H1 (cell line): ENCODE measurements at regions not wholly inside any gene's neighbourhood (a gene's known extent, or its start where the extent isn't known, plus 50 kb on each side); places are given as distances from the start of the nearest gene placed in this dataset.

Source experiments
- CTCF ChIA-PET: fragments of 300-600 bp; sonication (Branson Sonifier 250); formaldehyde crosslinking; loops from one replicate; lab custom pipeline; 2021; ENCODE audit not compliant: partially characterized antibody; lab: Charles Lee
- POLR2A ChIA-PET: fragments of 300-600 bp; sonication (Branson Sonifier 250); formaldehyde crosslinking; loops from one replicate; lab custom pipeline; 2021; ENCODE audit warnings: inconsistent platforms; ENCODE audit not compliant: partially characterized antibody; lab: Charles Lee
- DNase-seq, 2 experiments: peaks; one replicate each; pipeline versions ENCODE4 v3.0.0 to v3.0.0-alpha.2; 2010 to 2022; ENCODE audit warnings: low spot score in 2 of 2, low read depth in 1 of 2, mixed read lengths in 1 of 2
- FAIRE-seq: peaks from 2 replicates; lab custom pipeline; 2011; peaks lifted over from hg19 to GRCh38; lab: Jason Lieb, UNC
- H2AFZ ChIP-seq: 2 replicates; pipeline ENCODE4 v1.8.1; 2012; ENCODE audit warnings: low read length, inconsistent platforms
- H2AK5ac ChIP-seq: 2 replicates; pipeline ENCODE4 v1.6.1; 2013; ENCODE audit warnings: low read depth, low read length
- H2BK120ac ChIP-seq: replicated peaks from 2 replicates; pipeline ENCODE3; 2013; ENCODE audit warnings: low read depth, low read length, inconsistent platforms
- H2BK12ac ChIP-seq: 2 replicates; pipeline ENCODE4 v1.6.1; 2013; ENCODE audit warnings: low read depth, low read length
- H2BK15ac ChIP-seq: 2 replicates; pipeline ENCODE4 v1.6.1; 2013; ENCODE audit warnings: low read length
- H2BK20ac ChIP-seq: 2 replicates; pipeline ENCODE4 v1.6.1; 2013; ENCODE audit warnings: low read length
- H2BK5ac ChIP-seq: 2 replicates; pipeline ENCODE4 v1.6.1; 2013; ENCODE audit warnings: low read depth, low read length
- H3K14ac ChIP-seq: 2 replicates; pipeline ENCODE4 v1.6.1; 2013; ENCODE audit warnings: inconsistent platforms; ENCODE audit not compliant: insufficient read length
- H3K18ac ChIP-seq: 2 replicates; pipeline ENCODE4 v1.6.1; 2013; ENCODE audit warnings: low read length; ENCODE audit errors: extremely low read depth
- H3K23ac ChIP-seq: 2 replicates; pipeline ENCODE4 v1.6.1; 2013; ENCODE audit warnings: inconsistent platforms; ENCODE audit not compliant: insufficient read length
- H3K23me2 ChIP-seq: 2 replicates; pipeline ENCODE4 v1.6.1; 2013; ENCODE audit warnings: low read depth, low read length
- H3K27ac ChIP-seq: 2 replicates; pipeline ENCODE4 v1.6.1; 2011; ENCODE audit warnings: low read depth, low read length, inconsistent platforms
- H3K27me3 ChIP-seq, 4 experiments: replicated peaks in 1 of 4; 1 replicate in 1 of 4; 2 replicates in 3 of 4; pipeline versions ENCODE4 v1.6.1 to v1.8.1; 2011 to 2013; ENCODE audit warnings: low read length in 3 of 4, mild to moderate bottlenecking in 3 of 4, inconsistent platforms in 2 of 4, mixed read lengths in 2 of 4, moderate library complexity in 1 of 4; ENCODE audit not compliant: control insufficient read depth in 3 of 4, insufficient read depth in 3 of 4; ENCODE audit errors: extremely low read depth in 1 of 4
- H3K36me3 ChIP-seq, 4 experiments: 2 replicates each; pipeline versions ENCODE4 v1.6.1 to v1.8.1; 2011 to 2013; ENCODE audit warnings: mild to moderate bottlenecking in 4 of 4, low read length in 3 of 4, moderate library complexity in 2 of 4, control low read depth in 1 of 4, inconsistent platforms in 1 of 4; ENCODE audit not compliant: insufficient read depth in 4 of 4, control insufficient read depth in 2 of 4
- H3K4ac ChIP-seq: replicated peaks from 2 replicates; pipeline ENCODE3; 2013; ENCODE audit warnings: low read length, low read depth, mixed read lengths, inconsistent platforms; ENCODE audit not compliant: insufficient read length
- H3K4me1 ChIP-seq, 4 experiments: replicated peaks in 1 of 4; 1 replicate in 1 of 4; 2 replicates in 3 of 4; pipeline versions ENCODE4 v1.6.1 to v1.8.1; 2011 to 2013; ENCODE audit warnings: low read length in 3 of 4, inconsistent platforms in 2 of 4, mixed read lengths in 1 of 4; ENCODE audit not compliant: insufficient read depth in 4 of 4, control insufficient read depth in 3 of 4
- H3K4me2 ChIP-seq, 2 experiments: 2 replicates each; pipeline versions ENCODE4 v1.6.1 to v1.8.1; 2011 to 2013; ENCODE audit warnings: low read depth in 2 of 2, low read length in 2 of 2, control low read depth in 1 of 2, inconsistent platforms in 1 of 2, mild to moderate bottlenecking in 1 of 2; ENCODE audit not compliant: insufficient read depth in 1 of 2
- H3K4me3 ChIP-seq, 4 experiments: fragments of 200-600, 300-600 bp in 1 of 4; sonication (generic), shearing (Covaris generic), sonication (Bioruptor Twin) in 1 of 4; 2 replicates each; pipeline versions ENCODE4 v1.5.1 to v1.8.1; 2011 to 2016; ENCODE audit warnings: low read length in 4 of 4, low read depth in 3 of 4, control low read depth in 2 of 4, inconsistent platforms in 2 of 4, mild to moderate bottlenecking in 2 of 4, mixed read lengths in 1 of 4, moderate library complexity in 1 of 4; ENCODE audit not compliant: insufficient read depth in 2 of 4; ENCODE audit errors: extremely low read depth in 1 of 4
- H3K56ac ChIP-seq: replicated peaks from 2 replicates; pipeline ENCODE3; 2013; ENCODE audit warnings: low read depth, mild to moderate bottlenecking, mixed read lengths, low read length, inconsistent platforms; ENCODE audit not compliant: insufficient read length
- H3K79me1 ChIP-seq: 2 replicates; pipeline ENCODE4 v1.6.1; 2013; ENCODE audit warnings: low read depth, low read length, control low read depth
- H3K79me2 ChIP-seq, 2 experiments: 2 replicates each; pipeline versions ENCODE4 v1.6.1 to v1.8.1; 2012 to 2013; ENCODE audit warnings: low read length in 2 of 2, mild to moderate bottlenecking in 2 of 2, inconsistent platforms in 1 of 2; ENCODE audit not compliant: insufficient read depth in 2 of 2, control insufficient read depth in 1 of 2
- H3K9ac ChIP-seq, 4 experiments: replicated peaks in 1 of 4; 1 replicate in 1 of 4; 2 replicates in 3 of 4; pipeline versions ENCODE4 v1.6.1 to v1.8.1; 2011 to 2013; ENCODE audit warnings: low read depth in 3 of 4, low read length in 3 of 4, control low read depth in 2 of 4, mild to moderate bottlenecking in 2 of 4, moderate library complexity in 2 of 4, inconsistent platforms in 1 of 4; ENCODE audit errors: extremely low read depth in 1 of 4
- H3K9me3 ChIP-seq, 2 experiments: 2 replicates each; pipeline versions ENCODE4 v1.6.1 to v1.8.1; 2012 to 2013; ENCODE audit warnings: mild to moderate bottlenecking in 2 of 2, moderate library complexity in 2 of 2, control low read depth in 1 of 2, inconsistent platforms in 1 of 2, low read depth in 1 of 2, low read length in 1 of 2, mixed read lengths in 1 of 2; ENCODE audit not compliant: insufficient read depth in 2 of 2
- H4K20me1 ChIP-seq, 2 experiments: replicated peaks in 1 of 2; 2 replicates each; pipeline versions ENCODE3 to v1.8.1; 2011 to 2013; ENCODE audit warnings: inconsistent platforms in 2 of 2, low read length in 2 of 2, mild to moderate bottlenecking in 1 of 2; ENCODE audit not compliant: insufficient read depth in 2 of 2, control insufficient read depth in 1 of 2
- H4K5ac ChIP-seq: 2 replicates; pipeline ENCODE4 v1.6.1; 2013; ENCODE audit warnings: low read length, low read depth, mixed read lengths, inconsistent platforms; ENCODE audit not compliant: insufficient read length
- H4K8ac ChIP-seq: 2 replicates; pipeline ENCODE4 v1.8.0; 2013; ENCODE audit warnings: mild to moderate bottlenecking, moderate library complexity, low read length, inconsistent platforms; ENCODE audit not compliant: insufficient read depth; ENCODE audit errors: extremely low read depth
- H4K91ac ChIP-seq: replicated peaks from 2 replicates; pipeline ENCODE3; 2013; ENCODE audit warnings: low read length, mixed read lengths, inconsistent platforms; ENCODE audit not compliant: insufficient read length
- GTF2F1 ChIP-seq: IDR thresholded peaks from 2 replicates; pipeline ENCODE4 v1.6.1; 2012; ENCODE audit warnings: low read depth, low read length, improper control_type of control experiment, borderline replicate concordance
- KDM4A ChIP-seq: IDR thresholded peaks from one replicate; pipeline ENCODE4 v1.7.1; 2012; ENCODE audit warnings: low read depth, mild to moderate bottlenecking, moderate library complexity, low read length, inconsistent platforms; ENCODE audit not compliant: severe bottlenecking
- PHF8 ChIP-seq: fragments of 200-600 bp; sonication (generic); conservative IDR thresholded peaks from 2 replicates; pipeline ENCODE4 v1.7.1; 2012; ENCODE audit warnings: low read depth, mild to moderate bottlenecking, inconsistent platforms, low read length, moderate library complexity
- TAF7 ChIP-seq: optimal IDR thresholded peaks from 2 replicates; pipeline ENCODE3; 2011; ENCODE audit warnings: low read depth, mild to moderate bottlenecking, inconsistent platforms, low read length, moderate library complexity, borderline replicate concordance
- WGBS, 2 experiments: shearing (Covaris generic) in 1 of 2; methylation state at CpG; one replicate each; pipeline versions ENCODE4 v1.1.6 to v1.1.7; 2013 to 2015; ENCODE audit warnings: low lambda C conversion rate in 2 of 2, mixed read lengths in 2 of 2, inconsistent platforms in 1 of 2, low coverage in 1 of 2, missing lambda C conversion rate in 1 of 2; ENCODE audit not compliant: insufficient replicate concordance in 2 of 2, insufficient coverage in 1 of 2, insufficient read length in 1 of 2; ENCODE audit errors: extremely low coverage in 1 of 2, missing lambda C conversion rate in 1 of 2; 5-methylcytosine and 5-hydroxymethylcytosine counted together

DNA sequence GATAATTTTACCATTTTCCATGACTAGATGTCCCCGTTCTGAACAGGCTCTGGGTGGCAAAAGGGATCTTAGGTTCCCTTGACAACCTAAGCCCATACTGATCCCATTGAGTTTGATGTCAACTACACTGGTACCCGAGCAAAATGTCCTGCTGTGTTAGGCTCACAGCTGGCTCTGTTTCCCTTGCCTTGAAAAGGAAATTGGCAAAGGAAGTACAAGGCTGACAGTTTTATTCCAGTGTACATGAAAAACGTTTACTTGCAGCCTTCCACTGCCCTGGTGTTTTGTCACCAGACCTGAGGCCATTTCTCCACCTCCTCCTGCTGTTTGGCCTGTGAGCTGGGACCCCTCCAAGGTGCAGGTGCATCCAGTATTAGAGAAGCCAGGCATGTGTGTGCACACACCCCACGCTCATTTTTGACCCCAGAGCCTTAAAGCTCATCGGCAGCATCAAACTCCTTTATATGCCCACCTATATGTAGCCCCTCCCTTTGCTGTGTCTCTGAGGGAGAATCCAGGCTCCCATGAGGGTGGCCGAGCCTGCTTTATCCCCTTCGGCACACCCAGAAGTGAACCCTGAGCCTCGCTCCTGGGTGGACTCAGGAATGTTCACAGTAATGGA, 171.3 kb downstream of the NDUFA10 start:
- Histone ChIP-seq H2BK15ac (no peak overlapping the region), H3K23me2 (no peaks in the 10 kb centered on the region), H3K79me1 (no peaks in the 10 kb centered on the region), H3K14ac (no peak overlapping the region), H3K36me3 (no peaks in the 10 kb centered on the region), H2BK12ac (no peak overlapping the region), H3K79me2 (no peaks in the 10 kb centered on the region), H2BK20ac (no peak overlapping the region), H2BK120ac (no peak overlapping the region), H2AFZ (no peak overlapping the region), H3K4me3 (no peak overlapping the region), H3K23ac (no peak overlapping the region), H4K91ac (no peak overlapping the region), H3K56ac (no peak overlapping the region), H3K27ac (no peak overlapping the region), H3K4ac (no peak overlapping the region), H4K5ac (no peak overlapping the region)
- ChIA-PET POLR2A (no interaction called here), CTCF (no interaction called here)
- no peak for DNase-seq
- TF ChIP-seq GTF2F1 = no peak
- TF ChIP-seq PHF8 = no peak
- no peak for TF ChIP-seq KDM4A
- TF ChIP-seq TAF7 = no peak
- TF ChIP-seq, all 59 proteins: peak for 0
- Histone ChIP-seq H3K18ac (no peak overlapping the region), H3K9ac (no peak overlapping the region), H3K27me3 (no peaks in the 10 kb centered on the region), H4K8ac (no peak overlapping the region), H3K4me2 (no peak overlapping the region), H3K4me1 (no peaks in the 10 kb centered on the region), H4K20me1 (no peaks in the 10 kb centered on the region), H2BK5ac (no peak overlapping the region), H3K9me3 (peaks cover 8 to 18% of the 10 kb centered on the region in 2 experiments), H2AK5ac (no peak overlapping the region)
- no peak for FAIRE-seq
- WGBS, 2 experiments = 86% methylated on average over 8 of the region's 8 CpGs; no CpG with 5 or more reads in 1 of the 2 experiments
